Inferior parietal cortex (tissue), 1 donor: ENCODE measurements at regions not wholly inside any gene's neighbourhood (a gene's known extent, or its start where the extent isn't known, plus 50 kb on each side); places are given as distances from the start of the nearest gene placed in this dataset.

Source experiments
- DNase-seq: peaks from one replicate; pipeline ENCODE4 v3.0.0-alpha.2; 2016; ENCODE audit errors: extremely low spot score

DNA sequence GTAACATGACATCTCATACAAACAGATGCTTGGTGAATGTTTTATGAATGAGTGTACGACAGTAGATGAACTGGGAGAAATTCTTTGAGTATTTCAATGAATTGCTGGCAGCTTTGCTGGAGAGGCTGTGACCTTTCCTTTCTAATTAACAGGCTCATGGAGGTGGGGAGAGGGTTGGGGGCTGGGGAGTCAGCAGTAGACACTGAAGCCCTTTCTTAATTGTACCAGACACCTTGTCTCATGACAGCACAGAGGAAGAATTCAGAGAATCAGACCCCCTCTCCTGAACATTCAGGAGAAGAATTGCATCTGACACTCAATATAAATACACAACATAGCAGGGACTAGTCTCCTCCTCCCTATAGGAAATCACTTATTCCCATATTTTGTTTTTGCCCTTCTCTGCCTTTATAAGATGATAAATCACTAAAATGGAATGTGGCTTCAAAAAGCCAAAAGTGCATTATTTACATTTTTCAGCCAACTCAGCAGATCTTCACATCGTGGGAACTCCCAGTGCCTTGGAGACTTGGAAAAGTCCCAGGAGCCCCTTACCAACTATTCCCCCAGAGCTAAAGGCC lies 66.2 kb upstream of the TPM1 start:
- DNase-seq, result no peak

DNA sequence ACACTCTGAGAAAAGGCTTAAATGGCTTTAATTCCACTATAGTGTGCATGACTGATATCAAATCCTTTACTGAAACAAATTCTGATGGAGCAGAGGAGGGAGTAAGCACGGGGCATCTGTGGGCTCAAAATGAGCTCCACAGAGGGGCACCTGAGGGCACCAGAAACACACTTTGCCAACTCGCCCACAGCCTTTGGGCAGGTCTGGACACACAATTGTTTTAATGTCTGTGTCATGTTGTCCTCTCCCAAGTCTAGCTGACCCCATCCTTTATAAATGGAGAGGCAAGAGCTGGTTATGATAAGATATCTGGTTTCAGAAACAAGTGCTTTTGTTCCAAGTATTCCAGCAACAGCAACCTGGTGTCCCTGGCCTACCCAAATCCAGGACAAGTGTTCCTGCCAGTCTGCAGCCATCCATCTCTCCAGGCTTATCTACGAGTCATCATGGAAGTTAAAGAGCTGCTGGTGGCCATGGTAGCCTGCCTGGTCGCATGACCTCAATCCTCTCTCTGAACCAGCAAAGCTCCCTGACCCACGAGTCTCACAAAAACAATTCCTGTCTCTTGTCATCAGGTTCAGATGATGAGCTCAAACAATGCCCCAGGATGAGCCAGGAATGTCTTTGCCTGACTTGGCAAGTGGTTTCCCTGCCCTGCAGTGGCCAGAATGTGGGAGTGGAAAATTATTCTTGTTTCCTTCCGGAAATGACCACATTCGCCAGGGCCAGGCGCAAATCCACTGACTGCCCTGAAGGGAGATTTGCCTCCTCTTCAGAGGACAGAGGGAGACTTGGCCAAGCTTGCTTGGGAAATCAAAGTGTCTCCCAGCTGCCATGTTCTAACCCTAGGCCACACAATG lies 64.4 kb upstream of the TPM1 start:
- no peak for DNase-seq

DNA sequence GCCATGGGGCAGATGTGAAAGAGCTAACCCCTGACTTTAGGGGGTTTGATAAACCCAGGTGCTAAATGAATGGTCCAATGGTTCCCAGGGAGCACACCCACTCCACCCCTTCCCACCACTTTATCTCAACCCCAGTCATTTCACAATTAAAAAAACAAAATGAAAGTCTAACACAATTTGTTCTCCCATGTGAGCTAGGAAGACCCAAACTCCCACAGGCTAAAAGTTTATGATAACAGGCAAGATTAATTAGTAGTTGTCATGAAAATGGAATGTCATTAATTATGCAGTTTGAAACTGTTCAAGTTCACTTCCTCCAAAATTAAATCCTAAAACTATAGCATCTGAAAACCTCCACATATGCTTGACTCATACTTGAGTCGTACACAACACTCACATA lies 63.3 kb upstream of the TPM1 start:
- DNase-seq, result no peak

DNA sequence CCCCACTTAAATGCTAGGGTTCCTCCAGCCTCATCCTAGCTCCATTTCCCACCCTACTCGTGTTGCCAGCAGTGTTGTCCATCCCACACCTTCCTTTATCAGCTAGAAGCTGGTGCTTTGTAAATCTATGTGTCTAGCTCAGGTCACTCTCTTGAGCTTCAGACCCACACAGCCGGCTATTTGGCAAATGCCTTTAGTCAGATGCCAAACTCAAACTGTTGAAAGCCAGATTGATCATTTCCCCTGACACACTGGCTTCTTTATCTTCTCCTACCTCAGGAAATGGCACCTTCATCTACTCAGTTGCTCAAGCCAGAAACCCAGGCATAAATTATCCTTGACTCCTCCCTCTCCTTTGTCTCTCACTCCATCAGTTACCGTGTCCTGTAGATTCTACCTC lies 61.5 kb upstream of the TPM1 start:
- no peak for DNase-seq

DNA sequence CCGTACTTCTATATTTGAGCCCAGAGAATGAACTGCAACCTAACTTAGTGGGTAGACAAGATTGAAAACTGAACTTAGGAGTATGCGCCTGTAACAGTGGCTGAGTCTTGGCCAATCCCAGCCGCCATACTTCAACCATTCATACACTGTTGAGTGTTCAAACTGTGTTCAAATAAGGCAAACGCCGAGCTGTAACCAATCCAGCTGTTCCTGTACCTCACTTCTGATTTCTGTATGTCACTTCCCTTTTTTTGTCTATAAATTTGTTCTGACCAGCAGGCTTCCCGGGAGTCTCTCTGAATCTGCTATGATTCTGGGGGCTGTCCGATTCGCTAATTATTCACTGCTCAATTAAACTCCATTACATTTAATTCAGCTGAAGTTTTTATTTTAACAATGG lies 58.6 kb upstream of the TPM1 start:
- DNase-seq, result no peak

DNA sequence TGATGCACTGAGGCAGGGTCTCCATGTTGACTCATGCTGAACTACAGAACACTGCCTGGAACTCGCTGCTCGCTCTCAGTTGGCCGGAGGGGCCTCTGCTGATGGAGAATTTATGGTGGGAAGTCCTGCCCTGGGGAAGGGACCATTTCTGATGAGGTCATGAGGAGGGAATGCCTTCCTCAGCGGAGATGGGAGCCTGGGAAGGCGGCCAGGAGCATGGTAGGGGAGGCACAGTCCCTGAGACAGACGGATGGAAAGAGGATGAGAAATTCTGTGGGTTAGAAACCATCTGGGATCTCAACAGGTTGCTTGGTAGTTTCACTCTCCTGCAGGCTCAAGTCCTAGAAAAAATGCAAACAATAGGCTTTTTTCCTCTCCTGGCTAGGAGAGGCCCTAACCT lies 56.8 kb upstream of the TPM1 start:
- no peak for DNase-seq

DNA sequence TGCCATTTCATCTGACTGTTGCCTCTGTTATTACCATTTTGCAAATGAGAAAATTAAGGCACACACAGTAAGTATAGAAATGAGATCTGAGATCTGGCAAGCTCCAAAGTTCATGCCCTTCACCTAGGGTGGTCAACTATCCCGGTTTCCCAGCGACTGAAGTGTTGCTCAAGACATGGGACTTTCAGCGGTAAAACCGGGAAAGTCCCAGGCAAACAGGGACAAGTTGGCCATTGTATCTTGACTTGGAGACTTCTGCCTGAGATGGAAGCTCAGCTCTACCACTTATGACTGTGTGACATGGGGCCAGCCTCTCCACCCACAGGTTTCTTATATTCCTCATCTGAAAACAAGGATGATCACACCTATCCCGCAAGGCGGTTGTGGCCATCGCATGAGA lies 55.6 kb upstream of the TPM1 start:
- DNase-seq, result no peak

DNA sequence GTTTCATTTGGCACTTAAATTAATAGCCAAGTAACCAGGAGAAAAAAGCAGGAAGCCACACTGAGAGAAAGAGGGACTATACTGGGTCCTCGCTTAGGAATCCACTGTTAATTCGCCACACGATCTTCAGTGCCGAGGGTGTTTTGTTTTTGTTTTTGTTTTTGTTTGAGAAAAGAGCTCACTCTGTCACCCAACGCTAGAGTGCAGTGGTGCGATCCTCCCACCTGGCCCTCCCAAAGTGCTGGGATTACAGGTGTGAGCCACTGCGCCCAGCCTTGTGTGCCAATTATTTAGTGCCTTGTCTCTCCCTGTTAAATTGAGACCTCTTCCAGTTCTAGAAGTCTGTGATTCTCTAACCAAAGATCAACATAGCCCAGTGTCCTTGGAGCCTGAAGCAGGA lies 53.8 kb upstream of the TPM1 start:
- no peak for DNase-seq

DNA sequence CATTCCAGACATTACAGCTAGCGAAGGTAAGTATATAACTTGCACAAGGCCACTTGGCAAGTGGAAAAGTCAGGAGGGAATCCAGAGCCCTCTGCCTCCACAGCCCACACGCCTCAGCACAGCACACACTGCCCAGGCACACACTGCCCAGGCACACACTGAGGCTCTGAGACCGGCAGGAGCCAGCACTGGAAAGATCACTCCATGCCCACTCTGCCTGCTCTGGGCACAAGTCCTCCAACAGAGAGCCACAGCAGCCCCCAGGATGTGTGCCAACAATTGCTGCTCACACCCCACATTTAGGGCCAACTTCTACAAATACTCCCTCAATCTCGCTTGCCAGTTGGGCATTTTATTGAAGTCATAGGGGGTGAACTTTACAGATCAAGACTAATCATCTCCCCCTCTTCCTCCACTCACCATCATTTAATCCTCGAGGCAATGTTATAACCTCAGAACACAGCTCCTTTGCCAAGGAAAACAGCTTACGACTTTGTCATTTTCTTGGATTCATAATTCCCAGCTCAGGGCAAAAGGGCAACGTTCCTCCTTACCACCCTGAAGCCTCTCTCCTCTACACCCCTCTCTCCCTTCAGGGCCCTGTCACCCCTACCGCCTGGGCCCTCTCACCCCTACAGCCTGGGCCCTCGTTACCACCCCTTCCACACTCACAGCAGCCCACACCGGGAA lies 53.0 kb upstream of the TPM1 start:
- DNase-seq, result no peak

DNA sequence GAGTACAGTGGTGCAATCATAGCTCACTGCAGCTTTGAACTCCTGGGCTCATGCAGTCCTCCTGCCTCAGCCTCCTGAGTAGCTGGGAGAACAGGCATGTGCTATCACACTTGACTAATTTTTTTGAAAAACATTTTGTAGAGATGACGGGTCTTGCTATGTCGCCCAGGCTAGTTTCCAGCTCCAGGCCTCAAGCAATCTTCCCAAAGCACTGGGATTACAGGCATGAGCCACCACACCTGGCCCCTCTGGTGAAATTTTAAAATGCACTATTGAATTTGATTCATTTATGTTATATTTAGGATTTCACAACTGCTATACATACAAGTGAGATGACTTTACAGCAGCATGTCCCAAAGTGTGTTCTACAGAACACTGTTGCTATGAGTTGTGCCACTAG lies 50.8 kb upstream of the TPM1 start:
- no peak for DNase-seq

DNA sequence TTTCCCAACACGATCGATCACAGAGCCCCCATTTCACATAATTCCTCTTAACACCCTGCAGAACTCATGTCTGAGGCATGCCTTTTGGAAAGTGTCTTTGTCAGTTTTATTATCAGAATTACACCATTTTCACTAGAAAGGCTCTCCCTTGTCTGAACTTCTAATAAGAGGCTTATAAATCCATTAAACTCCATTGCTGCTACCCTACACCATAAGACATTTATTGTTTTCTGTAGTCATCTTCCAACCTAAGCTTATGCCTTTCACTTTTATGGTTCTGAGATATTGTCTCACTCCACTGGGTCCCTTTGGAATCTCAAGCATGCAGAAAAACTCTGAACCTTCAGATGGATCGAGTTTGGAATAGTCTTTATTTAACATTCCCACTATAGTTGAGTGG lies 50.2 kb upstream of the TPM1 start:
- DNase-seq, result no peak
